ENCODE measurements at regions not wholly inside any gene's neighbourhood (a gene's known extent, or its start where the extent isn't known, plus 50 kb on each side); places are given as distances from the start of the nearest gene placed in this dataset.
"Not testable (repeated sequence)": the region's sequence is repeated elsewhere in the genome, so short reads cannot be mapped to it uniquely, and the experiment has no call there.

DNA sequence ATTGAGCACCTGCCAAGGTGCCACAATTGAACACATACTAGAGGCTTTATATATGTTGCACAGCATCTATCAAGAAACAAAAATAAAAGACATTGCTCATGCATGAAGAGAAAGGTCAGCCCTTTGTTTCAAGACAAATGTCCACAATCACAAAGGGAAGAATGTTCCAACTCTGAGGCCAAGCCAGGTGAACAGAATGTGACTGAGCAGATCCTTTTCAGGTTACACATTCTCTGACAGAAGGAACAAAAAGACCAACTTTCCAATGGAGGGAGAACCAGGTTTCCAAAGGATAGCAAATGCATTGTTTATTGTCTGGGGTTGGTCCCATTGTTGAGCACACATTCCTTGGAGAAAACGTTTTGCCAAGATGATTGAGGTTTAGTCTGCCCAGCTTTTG is 50.2 kb upstream of the FAM174B start:
- no peak for DNase-seq

DNA sequence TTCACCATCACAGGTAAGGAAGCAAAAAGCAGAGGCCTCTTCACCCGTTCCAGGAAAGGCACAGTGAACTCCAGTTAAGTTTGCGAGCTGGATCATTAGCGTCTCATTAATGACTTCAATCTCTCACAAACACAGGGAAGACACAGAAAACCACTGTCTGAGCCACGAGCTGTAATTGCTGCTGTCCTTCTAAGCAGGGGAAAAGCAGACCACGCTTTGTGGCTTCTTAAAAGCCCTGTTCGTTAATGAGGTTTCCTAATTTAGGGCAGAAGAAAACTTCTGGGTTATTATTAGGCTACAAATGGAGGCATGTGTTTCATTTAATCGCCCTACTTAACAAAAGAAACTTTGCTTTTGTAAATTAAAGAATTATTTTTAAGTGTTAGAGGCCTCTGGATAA is 50.6 kb upstream of the FAM174B start:
- no peak for DNase-seq

DNA sequence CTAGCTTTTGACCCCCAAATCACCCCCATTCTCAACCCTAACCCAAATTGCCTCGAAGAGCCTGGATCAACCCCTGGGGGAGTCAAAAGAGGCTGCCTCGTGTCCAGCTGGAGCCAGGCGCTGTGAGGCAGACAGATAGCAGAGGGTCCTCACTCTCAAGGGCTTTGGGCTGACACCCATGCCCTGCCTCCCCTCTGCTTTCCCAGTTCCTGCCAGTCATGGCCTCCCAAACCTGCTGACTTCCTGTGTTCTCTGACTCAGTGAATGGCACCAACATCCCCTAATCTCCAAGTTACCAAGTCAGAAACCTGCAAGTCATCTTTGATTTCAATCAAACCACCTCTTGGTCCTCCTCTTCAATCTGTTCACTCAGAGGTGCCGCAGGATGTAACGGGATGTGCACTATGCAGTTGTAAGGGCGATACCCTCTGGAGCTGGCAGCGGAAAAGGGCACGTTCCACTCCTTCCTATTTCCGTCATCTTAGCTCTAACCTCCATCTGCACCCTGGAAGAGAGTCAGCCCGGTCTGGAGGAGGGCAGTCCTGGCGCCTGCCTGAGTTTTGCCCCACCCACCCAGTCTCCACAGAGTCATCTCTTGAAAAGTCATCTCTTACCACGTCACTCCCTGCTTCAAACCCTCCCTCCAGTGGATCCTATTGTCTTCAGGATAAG is 52.4 kb upstream of the FAM174B start:
- DNase-seq, result no peak

DNA sequence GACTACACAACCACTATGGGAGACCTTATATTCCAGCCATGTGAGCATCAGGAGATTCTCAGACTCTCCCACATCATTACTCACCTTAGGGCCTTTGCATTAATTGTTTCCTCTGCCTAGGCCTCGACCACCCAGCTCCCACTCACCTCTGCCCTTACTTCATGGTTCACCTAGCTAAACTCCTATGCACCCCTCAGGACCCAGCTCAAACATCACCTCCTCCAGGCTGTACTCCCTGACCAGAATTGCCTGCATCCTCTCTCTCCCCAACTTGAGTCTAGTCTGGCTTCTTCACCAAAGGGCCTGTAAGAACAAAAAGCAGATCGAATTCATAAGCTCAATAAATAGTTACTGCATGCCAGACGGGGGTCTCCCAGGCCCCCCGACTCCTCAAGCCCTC is 53.1 kb upstream of the FAM174B start:
- no peak for DNase-seq

DNA sequence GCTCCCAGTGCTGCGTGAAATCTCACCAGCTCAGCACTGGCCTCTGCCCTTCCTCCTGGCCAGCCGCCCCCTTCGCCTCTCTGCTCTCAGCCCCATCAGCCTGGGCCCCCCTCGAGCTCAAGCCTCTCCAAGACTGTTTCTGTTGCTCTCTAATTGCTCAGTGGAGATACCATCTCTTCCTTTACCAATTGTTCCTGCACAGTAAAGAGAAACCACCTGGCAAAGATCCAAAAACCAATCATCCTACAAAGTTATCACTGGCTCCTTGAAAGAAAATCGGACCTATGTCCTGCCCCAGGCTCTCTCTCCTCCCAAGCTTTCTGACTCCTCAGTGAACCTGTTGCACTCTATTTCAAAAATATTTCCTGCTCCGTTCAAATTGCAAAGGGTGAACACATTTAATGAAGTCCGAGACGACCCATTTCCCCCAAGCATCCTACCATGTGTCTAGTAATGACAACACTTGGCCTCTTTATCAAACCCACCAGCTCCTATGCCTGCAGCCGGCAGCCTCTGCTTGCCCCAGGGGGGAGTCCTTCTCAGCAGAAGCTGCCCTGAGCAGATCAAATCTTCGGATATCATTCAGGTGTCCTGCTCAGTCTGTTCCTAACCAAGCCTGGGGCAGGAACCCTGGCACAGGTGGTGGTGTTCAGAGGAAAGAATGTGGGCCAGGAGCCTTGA is 53.7 kb upstream of the FAM174B start:
- DNase-seq, result peak; percentile 43

DNA sequence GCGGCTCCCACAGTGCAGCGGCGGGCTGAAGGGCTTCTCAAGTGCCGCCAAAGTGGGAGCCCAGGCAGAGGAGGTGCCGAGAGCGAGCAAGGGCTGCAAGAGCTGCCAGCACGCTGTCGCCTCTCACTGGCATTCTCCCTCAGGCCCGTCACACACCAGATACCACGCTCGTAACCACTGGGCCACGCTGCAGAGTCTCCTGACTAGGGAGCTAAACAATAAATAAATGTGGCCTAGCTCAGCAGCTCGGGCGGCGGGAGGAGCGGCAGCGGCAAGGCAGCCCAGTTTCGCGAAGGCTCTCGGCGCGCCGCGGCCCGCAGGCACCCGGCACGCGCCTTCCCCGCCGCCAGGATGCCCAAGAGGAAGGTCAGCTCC is 55.9 kb upstream of the FAM174B start:
- no peak for DNase-seq

DNA sequence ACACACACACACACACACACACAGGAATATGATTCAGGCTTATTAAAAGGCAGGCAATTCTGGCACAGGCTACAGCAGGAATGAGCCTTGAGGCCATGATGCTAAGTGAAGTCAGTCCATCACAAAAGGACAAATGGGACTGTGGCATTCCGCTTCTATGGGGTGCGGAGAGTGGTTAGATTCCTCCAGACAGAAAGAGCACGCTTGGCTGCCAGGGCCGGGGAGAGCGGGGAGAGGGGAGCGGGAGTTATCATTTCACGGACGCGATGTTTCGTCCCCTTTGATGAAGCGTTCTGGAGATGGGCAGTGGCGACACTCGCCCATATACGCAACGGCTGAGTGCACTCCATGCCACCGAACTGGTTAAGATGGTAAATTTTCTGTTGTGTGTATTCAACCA is 58.5 kb upstream of the FAM174B start:
- DNase-seq, result peak; percentile 28

DNA sequence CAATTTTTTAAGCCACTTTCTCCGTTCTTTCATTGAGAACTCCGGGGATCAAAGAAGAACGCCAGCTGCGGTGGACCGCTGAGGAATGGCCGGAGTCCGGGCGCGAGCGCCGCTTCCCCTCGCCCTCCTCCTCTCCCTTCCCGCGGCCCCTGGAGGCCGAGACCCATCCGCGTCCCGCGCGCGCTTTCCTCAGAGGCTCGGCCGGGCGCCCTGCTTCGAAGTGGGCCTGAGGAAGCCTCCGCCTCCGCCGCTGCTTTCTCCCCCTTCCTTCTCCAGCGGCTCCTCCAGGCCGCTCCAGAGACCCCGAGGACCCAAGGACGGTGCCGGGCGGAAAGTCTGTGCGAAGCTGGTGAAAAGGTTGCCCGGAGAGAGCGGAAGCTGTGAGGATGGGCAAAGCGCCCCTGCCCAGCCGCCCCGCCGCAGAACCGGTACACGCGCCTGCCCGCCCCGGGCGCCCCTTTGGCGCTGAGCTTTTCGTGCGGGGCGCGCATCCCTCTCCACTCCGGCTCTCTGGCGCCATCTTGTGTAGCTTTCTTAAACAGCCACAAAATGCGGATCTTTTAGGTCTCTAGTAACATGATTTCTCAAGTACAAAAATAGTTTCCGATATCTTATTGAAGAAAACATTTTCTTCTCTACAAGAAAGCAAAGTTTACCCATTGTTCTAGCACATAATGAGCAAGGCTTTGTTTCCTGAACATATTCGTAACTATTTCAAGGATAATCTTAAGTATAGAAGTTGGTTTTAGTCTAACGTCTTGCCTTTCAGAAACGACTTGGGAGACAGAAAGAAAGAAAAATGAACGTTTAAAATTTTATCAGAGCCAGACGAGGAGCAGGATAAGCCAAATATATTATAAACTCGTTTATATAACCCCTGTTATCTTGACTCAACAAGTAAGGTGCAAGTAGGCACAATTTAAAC is 59.2 kb upstream of the FAM174B start:
- peak; percentile 83 for DNase-seq

DNA sequence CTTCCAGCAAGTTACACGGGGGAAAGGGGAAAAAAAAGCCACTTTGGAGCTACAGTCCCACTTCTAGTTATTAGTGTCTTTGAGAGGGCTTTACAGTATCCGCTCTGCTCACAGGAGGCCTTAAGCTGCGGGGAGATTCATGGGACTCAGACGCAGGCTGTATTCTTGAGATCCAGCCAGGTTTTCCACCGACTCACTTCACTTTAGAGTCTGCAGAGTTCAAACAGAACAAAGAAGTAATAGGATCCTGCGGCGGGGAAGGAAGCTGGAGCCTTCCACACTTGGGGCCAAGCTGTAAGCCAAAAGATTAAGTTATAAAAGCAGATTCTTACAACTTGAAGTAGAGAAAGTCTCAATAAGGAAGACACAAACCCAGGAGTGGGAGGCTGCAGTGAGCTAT is 60.2 kb upstream of the FAM174B start:
- no peak for DNase-seq

DNA sequence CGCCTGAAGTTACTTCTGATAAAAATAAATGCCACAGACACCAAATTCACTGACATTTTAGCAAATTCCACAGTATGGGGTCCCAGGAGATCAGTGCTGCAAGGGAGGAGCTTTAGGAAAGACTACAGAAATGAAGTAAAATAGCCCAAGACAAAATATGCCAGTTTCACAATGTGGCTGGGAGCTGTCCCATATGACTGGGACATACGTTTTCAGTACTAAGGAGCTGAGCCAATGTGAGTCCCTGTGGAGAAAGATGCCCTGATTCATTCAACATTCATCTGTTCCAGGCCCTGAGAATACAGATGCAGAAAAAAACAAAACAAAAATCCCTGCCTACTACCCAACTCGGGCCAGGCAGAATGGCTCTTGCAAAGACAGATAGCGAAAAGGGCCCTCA is 63.4 kb upstream of the FAM174B start:
- DNase-seq, result no peak

DNA sequence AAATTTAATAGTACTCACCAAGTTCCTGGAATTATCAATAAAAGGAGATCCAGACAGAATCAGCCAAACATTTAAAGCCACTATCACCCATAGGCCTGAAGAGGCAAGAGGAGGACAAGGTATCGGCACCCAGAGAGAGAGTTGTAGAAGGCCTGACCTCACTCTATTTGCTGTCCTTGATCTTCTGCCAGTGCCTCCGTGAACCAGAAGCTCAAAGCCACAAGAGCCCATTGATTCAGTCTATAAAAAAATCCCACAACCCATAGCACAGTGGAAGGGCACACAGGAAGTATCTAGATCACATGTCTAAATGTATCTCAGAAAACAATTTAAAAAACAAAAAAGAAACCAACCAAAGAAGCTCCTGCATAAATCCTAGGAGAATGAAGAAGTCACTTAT is 68.6 kb upstream of the FAM174B start:
- DNase-seq, result no peak

DNA sequence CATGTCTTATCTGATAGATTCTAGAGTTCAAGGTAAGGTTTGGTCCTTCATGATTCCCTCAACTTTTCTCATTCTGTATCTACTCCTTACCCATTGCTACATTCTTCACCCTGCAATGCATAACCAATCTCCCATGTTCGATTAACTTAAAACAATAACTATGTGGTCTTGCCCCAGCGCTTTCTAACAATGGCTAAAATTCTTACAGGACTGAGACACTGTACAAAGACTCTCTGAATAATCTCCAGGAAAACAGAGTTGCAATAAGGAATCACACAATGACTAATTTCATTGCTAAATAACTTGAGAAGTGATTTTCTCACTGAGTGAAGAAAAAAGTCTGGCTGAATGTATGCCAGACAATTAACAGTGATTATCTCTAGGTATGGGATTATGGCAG is 69.6 kb upstream of the FAM174B start:
- no peak for DNase-seq

DNA sequence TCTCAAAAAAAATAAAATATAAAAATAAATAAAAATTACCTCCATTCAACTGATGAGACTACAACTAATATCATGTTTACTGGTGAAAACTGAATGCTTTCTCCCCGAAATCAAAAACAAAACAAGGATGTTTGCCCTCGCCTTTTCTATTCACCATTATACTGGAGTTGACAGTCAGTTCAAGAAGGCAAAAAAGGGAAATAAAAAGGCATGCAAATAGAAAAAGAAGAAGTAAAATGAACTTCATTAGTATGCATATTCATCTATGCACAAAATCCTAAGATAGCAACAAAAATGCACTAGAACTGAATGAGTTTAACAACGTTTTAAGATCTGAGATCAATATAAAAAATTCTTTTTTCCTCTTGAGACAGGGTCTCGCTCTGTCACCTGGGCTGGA is 72.7 kb upstream of the FAM174B start:
- no peak for DNase-seq

DNA sequence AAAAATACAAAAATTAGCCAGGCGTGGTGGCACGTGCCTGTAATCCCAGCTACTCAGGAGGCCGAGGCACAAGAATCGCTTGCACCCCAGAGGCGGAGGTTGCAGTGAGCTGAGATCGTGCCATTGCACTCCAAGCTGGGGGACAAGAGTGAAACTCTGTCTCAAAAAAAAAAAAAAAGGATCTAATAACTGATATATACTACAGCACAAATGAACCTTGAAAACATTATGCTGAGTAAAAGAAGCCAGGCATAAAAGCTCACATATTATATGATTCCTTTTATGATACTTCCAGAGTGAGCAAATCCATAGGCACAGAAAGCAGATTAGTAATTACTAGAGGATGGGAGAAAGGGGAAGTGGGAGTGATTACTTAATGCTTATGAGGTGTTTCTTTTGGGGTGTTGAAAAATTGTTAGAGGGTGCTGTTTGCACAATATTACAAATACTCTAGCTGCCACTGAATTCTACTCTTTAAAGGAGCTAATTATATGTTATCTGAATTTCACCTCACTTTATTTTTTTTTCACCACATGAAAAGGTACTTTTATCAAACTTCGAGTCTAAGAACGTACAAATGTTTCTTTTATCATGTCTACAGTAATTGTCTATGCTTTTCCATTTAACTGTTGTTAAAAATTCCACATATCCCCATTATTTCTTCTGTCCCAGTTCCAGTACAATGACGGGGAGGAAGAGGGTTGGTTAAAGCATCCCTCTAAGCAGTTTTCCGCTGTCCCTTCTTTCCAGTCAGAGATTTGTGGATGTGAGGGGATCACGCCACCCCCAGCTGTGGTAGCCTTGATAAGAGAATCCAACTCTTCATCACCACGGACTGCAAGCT is 77.7 kb upstream of the FAM174B start:
- DNase-seq, result no peak

DNA sequence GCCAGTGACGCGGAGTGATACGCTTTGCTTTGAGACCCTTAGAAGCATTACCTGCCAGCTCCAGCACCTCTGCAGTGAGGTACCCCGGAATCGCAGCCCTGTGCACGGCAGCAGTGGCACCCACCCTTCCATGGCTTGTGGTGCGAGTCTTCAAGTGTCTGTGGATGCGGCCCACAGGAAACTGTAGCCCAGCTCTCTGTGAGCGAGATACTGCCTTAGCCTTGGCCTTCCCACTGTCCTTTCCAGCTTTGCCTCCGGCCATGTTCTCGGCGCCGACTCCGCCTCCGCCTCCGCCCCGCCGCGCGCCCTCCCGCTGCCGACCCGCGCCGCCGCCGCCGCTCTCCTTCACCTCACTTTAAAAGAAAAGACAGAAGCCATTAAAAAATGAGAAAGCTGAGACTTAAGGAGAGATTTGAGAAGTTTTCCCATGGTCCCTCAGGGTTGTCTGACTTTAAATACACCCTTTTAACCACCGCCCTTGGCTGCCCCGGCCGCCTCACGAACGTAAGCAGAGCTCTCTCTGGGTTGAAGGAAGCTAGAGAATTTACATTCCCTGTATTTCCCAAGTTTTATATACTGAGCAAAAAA is 78.5 kb upstream of the FAM174B start:
- DNase-seq, result no peak

DNA sequence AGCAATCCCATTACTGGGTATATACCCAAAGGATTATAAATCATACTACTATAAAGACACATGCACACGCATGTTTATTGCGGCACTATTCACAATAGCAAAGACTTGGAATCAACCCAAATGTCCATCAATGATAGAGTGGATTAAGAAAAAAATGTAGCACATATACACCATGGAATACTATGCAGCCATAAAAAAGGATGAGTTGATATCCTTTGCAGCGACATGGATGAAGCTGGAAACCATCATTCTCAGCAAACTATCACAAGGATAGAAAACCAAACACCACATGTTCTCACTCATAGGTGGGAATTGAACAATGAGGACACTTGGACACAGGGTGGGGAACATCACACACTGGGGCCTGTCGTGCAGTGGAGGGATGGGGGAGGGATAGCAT is 83.7 kb upstream of the FAM174B start:
- DNase-seq, result not testable (repeated sequence)

DNA sequence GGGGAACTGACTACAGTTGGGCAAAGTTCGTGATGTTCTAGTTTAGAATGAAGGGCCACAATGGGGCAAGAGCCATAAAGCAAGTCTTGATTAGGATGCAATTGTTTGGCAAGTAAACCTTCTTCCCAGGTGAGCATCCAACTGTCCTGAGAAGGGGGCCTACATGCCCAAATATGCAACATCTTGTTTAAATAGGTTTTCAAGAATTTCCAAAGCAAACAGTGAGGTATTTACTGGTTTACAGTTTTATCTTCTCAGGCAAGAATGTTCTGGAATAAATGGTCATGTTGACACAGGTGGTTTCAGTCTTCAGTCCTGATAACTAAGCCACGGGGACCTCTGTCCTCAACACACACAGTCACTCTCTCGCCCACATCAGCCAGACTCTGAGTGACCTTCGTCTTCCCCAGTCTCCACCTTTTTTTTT is 90.3 kb upstream of the FAM174B start:
- DNase-seq, result no peak

DNA sequence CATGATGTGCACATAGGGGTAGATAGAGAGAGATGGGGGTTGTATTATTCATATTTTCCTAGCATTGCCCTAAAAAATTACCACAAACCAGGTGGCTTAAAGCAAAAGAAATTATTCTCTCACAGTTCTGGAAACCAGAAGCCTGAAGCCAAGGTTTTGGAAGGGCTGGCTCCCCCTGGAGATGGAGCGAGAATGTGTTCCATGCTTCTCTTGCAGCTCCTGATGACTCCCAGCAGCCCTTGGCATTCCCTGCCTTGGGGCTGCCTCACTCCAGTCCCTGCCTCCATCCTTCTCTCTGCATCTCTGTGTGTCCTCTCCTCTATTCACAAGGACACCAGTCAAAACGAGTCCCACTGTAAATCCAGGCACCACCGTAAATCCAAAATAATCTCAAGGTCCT is 91.5 kb upstream of the FAM174B start:
- no peak for DNase-seq

DNA sequence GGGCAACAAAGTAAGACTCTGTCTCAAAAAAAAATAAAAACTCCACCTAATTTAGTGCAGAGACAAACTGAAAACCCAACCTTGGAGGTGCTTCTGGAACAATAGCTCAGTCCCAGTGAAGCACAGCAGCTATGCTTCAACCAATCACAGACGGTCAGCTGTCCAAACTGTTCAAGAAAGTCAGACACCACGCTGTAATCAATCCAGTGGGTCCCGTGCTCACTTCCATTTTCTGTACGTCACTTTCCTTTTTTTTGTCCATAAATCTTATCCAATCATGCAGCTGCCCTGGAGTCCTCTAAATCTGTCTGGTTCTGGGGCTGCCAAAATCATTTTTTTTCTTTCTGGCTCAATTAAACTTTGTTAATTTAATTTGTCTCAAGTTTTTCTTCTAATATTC is 93.6 kb upstream of the FAM174B start:
- DNase-seq, result no peak

DNA sequence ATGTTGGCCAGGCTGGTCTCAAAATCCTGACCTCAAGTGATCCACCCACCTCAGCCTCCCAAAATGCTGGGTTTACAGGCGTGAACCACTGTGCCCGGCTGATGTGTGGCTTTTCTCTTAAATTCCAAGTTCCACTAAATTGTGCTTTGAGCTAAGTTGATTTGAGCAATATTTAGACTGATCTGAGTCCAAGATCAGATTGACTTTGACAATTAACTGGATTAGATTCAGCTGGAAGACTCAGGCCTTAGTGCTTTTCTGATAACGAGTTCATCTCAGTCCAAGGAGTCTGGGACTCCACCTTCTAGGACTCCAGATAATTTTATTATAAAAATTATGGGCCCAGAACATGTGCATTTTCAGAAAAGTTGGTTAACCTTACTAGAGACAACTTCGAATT is 94.4 kb upstream of the FAM174B start:
- DNase-seq, result no peak

DNA sequence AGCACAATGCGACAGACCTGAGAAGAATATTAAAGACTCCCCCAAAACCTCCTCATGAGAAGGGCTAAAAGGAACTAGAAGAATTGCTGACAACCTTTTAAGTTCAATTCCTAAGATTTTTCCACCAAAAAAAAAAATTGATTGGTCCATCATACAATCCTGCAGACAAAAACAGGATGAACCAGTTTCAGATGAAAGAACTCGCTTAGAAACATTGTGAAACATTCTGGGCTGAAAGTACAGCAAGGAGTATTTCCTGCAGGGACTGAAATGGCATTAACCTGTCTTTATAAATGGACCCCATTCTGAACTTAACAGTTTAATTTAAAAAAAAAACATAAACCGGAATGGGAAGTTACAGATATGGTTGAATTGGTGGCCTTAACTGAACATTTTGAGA is 96.0 kb upstream of the FAM174B start:
- no peak for DNase-seq

DNA sequence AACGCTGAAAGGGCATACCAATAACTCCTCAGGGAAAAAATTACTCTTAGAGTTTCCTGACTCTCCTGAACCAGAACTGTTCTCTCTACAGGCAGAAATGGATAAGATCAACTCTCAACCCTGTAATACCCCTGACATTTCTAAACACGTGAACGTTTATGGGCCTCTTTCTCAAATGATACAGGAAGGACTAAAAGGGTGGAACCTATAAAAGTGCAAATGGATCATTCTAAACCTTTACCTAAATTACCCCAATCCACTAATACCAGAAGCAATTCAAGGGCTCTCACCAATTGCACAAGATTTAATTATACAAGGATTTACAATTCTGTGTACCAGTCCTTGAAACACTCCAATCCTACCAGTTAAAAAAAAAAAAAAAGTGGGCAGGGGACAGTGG is 98.0 kb upstream of the FAM174B start:
- no peak for DNase-seq

DNA sequence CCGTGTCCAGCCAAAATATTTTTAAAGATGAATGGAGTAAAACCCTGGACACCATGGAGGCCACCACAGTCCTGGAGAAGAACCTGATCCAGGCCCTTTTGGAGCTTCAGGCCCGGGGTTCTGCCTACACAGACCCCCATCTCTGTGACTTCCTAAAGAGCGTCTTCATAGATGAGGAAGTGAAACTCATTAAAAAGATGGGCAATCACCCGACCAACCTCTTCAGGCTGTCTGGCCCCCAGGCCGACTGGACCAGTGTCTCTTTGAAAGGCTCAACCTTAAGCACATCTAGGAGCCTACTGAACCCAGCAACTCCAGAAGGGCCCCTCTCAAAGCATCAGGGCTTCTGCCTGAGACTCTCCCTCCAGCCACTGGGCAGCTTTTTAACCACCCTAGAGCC is 107.9 kb upstream of the FAM174B start:
- DNase-seq, result no peak
